Hindlimb muscle (tissue), 1 donor: ENCODE measurements at regions not wholly inside any gene's neighbourhood (a gene's known extent, or its start where the extent isn't known, plus 50 kb on each side); places are given as distances from the start of the nearest gene placed in this dataset.
"Not testable (repeated sequence)": the region's sequence is repeated elsewhere in the genome, so short reads cannot be mapped to it uniquely, and the experiment has no call there.

Experiments used
- DNase-seq: peaks from one replicate; pipeline ENCODE4 v3.0.0-alpha.2; 2013

- DNase-seq, result no peak
Measured at GRCh38 chr10:52483587-52483986, 169.5 kb downstream of the DKK1 start.

DNA sequence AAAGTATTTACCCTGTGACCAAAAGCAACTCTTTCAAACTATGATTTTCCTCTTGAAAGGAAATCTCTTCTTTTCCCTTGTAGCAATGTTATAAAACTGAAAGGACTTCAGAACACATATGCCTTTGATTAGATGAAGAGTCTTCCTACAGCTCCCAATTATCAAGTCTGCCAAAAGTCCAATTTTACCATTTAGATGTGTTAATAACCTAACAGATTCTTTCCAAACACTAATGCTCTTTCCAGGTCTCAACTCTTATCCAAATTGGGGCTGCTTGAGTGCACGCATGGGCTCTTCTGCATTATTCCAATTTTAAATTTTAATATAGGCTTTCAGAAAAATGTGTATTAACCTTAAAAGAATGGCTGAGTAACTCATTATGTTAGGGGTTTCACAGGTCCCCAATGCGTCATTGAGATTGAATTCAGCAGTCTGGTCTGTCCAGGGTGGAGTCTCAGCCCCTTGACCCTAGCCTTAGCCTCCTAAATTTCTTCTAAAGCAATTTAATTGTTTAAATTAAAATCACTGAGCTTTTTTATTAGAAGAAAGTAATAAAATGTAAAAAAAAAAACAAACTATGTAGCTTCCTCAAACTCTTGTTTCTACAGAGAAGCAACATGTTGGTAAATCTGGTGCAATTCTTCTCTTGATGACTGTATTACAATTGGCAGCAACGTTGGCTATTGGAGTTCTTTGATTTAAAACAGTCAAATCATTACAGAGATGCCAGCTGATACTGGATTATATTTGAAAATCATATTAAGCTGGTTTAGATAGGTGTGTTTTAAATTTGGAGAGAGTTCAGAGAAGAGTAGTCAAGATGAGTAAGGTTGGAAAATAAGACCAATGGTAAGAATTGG, 170.4 kb downstream of the DKK1 start:
- no peak for DNase-seq

DNA sequence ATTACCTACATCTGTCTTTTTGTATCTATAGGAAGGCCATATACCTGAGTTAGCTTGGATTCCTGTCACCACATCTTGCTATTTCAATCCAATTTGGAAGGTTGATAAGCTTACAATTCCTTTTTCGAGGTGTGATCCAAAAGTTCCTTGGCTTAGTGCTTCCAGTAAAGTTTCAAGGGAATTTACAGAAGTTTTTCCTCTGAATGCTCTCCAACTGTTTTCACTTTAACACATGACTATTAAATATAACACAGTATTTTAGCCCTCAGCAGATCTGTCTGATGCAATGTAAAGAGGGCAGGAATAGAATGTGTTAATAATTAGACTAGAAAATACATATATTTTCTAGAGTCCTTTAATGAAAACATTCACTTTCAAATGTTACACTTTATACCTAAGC, 171.4 kb downstream of the DKK1 start:
- DNase-seq, result no peak

DNA sequence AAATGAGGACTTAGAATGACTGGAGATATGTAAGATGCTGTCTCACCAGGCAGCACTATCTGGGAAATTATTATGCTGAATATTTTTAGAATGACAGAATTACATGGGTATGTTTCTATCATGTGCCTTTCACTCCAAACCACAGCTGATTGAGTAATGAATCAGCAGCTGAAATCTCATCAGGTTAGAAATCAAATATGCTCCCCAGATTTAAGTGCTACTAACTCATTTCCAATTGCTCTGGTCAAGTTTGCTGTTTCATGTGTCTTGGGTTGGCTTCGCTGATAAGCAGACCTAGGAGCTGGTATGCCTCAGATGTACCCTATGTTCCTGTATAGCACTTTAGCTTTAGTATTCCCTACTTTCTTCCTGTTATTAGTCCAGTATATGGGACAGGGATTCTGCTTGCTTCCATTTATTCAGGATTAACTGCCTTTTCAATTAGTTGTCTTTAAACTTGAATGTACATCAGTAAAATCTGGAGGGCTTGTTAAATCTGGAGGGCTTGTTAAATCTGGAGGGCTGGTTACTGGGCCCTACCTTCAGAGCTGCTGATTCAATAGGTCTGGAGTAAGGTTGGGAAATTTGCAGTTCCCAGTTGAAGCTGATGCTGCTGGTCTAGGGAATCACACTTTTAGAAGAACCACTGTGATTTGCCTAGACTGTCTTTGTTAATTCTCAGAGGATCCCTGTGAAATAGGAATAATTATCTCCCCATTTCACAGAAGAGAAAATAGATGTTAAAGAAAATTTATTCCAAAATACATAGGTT, 172.9 kb downstream of the DKK1 start:
- DNase-seq, result no peak

DNA sequence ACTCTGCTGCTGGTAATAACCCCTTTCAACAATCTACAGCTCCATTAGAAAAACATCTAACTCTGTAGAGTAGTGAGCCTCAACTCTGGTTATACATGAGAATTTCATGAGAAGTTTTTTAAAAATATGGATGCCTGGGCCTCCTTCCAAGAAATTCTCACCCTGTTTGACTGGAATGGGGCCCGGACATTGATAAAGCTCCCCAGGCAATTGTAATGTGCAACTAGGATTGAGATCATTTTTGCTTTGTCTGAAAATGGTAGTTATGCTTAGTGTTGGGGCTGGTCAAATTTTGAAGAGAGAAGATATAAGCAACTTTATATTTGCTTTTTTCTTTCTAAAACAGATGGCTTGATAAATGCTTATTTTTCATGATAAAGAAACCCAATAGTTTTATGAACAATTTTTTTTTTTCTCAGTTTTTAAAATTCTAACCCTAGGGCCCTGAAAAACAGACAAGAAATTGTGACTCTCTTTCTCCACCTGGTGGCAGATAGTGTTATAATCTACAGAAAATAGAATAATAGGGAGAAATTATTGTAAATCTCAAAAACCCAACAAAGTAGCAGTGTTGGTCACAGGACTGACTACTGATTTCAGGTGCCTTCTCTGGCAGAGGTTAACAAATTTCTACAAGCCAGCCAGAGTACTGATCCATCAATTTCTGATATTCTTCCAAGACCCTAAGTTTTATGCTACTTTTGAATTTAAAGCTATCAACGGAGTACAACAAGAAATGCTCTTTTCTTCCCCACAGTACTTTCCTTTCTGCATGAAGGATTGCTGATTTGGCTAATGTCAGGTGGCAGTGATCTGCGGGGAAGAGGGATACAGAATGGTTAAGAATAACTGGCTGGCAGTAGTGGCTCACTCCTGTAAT, 174.8 kb downstream of the DKK1 start:
- peak; percentile 34 for DNase-seq

DNA sequence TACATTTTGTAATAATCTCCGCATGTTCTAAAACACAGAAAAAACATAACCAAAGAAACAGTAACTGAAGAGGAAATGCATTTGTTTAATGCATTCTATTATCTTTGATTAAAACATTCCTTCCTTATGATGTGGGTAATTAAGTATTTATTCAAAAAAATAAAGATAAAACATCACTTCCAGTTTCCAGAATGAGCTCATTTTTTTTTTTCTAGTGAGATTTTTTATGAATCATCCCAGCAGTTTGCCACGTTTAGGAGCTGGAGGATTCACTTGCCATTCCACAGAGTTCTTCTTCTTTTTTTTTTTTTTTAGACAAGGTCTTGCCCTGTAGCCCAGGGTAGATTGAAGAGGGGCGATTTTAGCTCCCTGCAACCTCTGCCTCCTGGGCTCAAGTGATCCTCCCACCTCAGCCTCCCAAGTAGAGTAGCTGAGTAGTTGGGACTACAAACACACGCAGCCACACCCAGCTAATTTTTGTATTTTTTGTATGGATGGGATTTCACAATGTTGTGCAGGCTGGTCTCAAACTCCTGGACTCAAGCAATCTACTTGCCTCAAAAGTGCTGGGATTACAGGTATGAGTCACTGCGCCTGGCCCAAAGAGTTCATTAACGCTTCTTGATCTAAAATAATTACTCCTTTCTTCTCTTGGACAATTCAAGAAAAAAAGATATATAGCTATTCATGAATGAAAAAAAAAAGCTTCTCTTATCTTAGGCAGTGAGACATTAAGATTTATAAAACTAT, 177.3 kb downstream of the DKK1 start:
- DNase-seq, result no peak

GRCh38 chr10:52499281-52499680, 185.2 kb downstream of the DKK1 start:
- no peak for DNase-seq

DNA sequence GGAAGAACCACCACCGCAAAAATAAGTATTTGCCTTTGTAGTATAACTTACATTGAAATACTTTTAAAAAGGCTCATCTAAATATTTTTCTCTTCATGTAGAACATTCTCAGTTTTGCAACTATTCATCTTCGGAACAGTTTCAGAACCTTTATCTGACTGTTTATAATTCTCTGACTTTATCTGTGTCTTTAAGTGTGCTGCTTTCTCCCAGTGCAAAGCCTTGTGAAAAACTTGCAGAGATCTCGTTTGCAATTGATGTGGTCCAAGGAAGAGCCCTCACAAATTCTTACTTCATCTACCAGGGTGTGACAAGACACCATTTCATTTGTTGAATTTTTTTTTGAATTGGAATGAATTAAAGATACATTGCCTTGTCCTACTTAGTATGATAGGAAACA, 186.4 kb downstream of the DKK1 start:
- no peak for DNase-seq

GRCh38 chr10:52502237-52502636, 188.2 kb downstream of the DKK1 start:
- DNase-seq, result no peak

DNA sequence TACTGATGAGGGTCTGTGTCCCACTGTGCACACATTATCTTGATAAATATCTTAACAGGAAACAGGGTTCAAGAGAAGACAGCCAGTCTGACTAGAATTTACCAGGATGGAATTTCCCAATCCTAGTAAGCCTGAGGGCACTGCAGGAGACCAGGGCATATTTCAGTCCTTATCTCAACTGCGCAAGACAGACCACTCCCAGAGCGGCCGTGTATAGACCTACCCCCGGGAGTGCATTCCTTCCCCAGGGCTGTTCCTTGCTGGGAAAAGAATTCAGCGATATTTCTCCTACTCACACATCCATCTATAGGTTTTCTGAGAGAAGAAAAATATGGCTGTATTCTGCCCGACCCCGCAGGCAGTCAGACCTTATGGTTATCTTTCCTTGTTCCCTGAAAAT, 191.3 kb downstream of the DKK1 start:
- DNase-seq, result not testable (repeated sequence)

DNA sequence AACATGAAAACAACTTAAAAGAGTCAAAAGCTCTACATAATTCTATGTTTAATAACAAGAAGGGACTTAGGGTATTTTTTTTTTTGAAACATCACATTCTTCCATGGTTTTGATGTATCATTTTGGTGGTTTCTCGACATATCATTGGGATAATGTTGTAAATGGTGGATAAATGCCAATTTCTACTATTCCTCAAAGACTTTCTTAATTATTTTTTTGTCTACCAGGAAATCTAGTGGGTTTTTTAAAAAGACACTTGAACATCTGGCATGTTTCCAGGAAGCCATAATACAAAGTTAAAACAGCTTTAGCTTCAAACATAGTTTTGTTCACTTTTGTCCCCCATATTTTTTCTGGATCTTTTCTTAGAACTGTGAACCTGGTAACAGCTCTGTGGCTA, 200.4 kb downstream of the DKK1 start:
- no peak for DNase-seq

- DNase-seq, result no peak
Measured at GRCh38 chr10:52517012-52517411, 202.9 kb downstream of the DKK1 start.

DNA sequence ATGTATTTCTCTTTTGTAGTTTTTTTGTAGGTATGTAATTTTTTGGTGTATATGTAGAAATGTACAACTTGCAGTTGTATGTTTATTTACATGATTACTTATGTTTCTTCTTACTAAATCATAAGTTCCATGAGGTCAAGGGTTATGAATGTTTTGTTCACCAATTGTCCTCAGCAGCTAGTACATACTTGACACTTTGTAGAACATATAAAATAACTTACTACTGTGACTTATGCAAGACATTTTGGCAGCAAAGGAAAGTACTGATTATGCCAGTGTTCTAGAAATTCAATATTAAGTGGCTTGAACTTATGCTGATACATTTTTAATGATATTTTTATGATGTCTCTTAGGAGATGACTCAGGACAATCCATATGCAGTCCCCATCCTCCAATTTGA, 209.6 kb downstream of the DKK1 start:
- DNase-seq, result no peak

GRCh38 chr10:52525761-52526160, 211.7 kb downstream of the DKK1 start:
- no peak for DNase-seq

DNA sequence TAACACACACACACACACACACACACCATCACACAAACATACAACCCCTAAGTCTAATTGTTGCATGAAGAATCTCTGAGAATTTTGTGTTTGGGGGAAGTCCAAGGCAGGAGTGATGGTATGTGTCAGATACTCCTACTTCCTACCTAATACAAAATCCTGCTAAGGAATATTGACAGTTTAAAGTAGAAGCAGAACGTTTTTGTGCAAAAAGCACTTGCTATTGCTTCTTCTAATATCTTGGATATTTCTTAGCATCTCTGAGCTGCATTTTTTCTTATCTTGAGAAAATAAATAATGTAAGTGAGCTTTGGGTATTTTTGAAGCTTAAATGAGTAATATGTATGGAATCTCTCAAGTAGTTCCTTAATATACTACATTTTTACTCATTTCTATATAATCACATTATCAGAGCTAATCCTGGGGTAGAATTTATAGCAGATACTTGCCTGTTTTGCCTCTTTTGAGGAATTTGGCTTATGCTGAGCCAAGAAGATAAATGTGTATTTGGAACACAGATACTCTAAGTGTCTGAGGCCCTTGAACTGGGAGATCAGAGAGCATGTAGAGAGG, 212.3 kb downstream of the DKK1 start:
- DNase-seq, result no peak

DNA sequence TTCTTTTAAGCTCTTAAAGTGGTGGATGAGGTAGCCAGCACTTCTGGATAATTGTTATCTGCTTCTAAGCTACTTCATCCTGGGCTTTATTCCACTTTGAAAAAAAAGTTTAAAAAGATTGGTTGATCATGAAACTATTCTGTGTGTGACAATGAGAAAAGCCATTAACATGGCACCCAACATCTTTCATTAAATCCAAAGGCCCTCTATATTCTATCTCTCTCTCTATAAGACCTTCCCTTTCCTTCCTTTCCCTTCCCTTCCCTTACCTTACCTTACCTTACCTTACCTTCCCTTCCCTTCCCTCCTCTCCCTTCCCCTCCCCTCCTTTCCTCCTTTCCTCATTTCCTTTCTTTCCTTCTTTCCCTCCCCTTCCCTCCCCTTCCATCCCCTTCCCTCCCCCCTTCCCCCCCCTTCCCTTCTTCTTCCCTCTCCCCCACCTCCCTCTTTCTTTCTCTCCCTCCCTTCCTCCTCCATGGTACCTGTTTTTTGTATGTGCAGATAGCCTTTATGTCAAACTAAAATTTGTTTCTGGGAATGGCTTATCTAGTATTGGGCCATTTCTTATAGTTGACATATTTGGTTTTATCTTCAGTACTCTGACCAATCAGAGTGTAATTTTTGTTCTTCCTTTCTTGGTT, 218.7 kb downstream of the DKK1 start:
- DNase-seq, result no peak

- no peak for DNase-seq
Measured at GRCh38 chr10:52533986-52534385, 219.9 kb downstream of the DKK1 start.

DNA sequence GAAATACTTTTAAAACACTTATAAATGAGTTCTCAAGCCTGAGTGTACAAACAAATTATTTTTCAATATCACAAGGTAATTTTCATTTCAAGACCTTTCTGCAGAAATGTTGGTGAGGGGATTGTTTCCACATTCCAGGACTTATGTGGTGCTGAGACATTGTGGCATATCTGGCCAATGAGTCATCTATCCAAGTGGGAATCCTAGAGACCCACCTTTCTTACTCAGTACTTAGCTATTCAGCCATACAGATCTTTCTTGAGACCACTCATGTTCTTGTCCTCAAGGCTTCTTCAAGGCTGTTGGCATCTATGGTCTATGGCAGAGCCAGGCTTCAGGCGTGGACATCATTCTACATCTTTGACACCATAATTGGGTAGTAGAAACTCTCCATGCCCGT, 225.4 kb downstream of the DKK1 start:
- DNase-seq, result no peak

DNA sequence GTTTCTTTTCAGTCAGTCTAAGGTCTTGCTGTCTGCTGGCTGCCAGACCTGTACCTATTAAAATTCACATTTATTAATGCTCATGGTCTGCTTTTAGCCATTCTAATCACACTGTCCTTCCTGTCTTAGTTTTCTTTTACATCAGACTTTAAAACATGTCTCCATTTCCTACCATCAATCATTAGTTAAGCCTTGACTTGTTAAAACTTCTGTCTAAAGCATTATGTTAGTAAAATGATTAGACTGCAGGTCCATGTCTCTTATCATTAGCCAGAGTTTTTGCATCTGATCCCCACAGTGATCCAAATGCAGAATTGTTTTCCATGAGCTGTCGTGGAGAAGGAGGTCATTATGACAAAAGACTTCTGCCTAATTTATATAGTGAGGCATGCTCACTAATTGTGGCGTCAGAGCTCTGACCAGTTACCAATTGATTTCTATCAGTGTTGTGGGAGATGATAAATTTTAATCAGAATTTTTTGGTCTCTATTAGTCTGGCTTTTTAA, 226.5 kb downstream of the DKK1 start:
- DNase-seq, result no peak

DNA sequence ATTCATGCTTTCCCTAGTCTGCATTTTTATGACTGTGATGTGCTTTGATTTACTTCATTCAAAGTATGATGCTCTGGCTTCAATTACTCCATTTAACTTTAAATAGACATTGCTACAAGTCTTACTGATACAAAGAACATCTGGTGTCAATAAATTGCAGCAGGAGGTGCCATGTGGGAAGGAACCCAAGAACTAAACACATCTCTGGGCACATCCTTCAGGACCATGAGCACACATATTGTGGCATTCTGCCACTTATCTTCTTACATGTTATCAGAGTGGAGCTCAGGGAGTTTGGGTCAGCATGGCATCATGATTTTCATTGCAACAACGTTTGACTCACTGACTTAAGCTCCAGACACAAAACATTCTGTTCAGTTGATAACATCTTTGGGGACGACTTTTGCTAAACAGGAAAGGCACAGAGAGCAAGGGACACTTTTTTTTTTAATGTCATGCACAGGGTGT, 227.0 kb downstream of the DKK1 start:
- no peak for DNase-seq

DNA sequence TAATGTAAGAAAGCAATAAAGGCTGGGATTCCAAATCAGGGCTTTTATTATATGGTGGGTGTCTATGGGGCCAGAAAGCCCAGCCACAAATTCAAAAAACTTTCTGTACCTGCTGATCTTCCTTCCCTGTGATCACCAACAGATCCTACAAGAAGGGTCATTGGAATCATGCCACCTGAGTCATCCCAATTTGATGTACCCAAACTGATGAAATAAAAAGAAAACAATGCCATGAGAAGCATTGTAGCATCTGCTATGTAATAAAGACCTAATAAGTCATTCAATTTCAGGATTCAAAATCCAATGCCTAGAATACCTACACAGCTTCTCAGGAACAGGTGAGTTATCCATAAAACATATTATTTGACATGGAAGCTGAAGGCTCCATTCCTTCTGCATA, 228.8 kb downstream of the DKK1 start:
- DNase-seq, result no peak
